HUES64 (cell line): ENCODE measurements at regions not wholly inside any gene's neighbourhood (a gene's known extent, or its start where the extent isn't known, plus 50 kb on each side); places are given as distances from the start of the nearest gene placed in this dataset.
"Not testable (repeated sequence)": the region's sequence is repeated elsewhere in the genome, so short reads cannot be mapped to it uniquely, and the experiment has no call there.

Source experiments
- H3K27ac ChIP-seq: 2 replicates; pipeline ENCODE4 v1.7.0; 2013; ENCODE audit warnings: low read depth, low read length, inconsistent platforms
- H3K27me3 ChIP-seq: 2 replicates; pipeline ENCODE4 v1.6.1; 2013; ENCODE audit warnings: mild to moderate bottlenecking, low read length; ENCODE audit not compliant: insufficient read depth
- H3K36me3 ChIP-seq: 2 replicates; pipeline ENCODE4 v1.6.1; 2013; ENCODE audit warnings: mild to moderate bottlenecking, low read length; ENCODE audit not compliant: insufficient read depth
- H3K4me1 ChIP-seq: 2 replicates; pipeline ENCODE4 v1.6.1; 2013; ENCODE audit warnings: mild to moderate bottlenecking, low read length, moderate library complexity; ENCODE audit not compliant: insufficient read depth
- H3K4me3 ChIP-seq: 2 replicates; pipeline ENCODE4 v1.5.1; 2013; ENCODE audit warnings: mild to moderate bottlenecking, low read length, moderate library complexity
- H3K9ac ChIP-seq: 2 replicates; pipeline ENCODE4 v1.6.1; 2013; ENCODE audit warnings: mild to moderate bottlenecking, low read depth, low read length
- H3K9me3 ChIP-seq: 2 replicates; pipeline ENCODE4 v1.6.1; 2013; ENCODE audit warnings: low read depth, low read length; ENCODE audit not compliant: insufficient read depth
- WGBS: fragments of 150-250, 120-280 bp; methylation state at CpG from one replicate; pipeline ENCODE4 v1.1.7; 2013; ENCODE audit warnings: missing lambda C conversion rate; 5-methylcytosine and 5-hydroxymethylcytosine counted together

GRCh38 chr16:54739381-54739780 lies 191.3 kb upstream of the IRX5 start:
- WGBS = 100% methylated on average over 2 of the region's 4 CpGs
- H3K27me3 ChIP-seq = no peaks in the 10 kb centered on the region
- no peak overlapping the region for H3K9ac ChIP-seq
- no peaks in the 10 kb centered on the region for H3K9me3 ChIP-seq
- no peak overlapping the region for H3K4me3 ChIP-seq
- no peaks in the 10 kb centered on the region for H3K36me3 ChIP-seq
- H3K27ac ChIP-seq = no peak overlapping the region
- H3K4me1 ChIP-seq = no peaks in the 10 kb centered on the region

- Histone ChIP-seq H3K36me3 (no peaks in the 10 kb centered on the region), H3K27me3 (no peaks in the 10 kb centered on the region), H3K9ac (no peak overlapping the region), H3K9me3 (no peaks in the 10 kb centered on the region), H3K4me1 (no peaks in the 10 kb centered on the region), H3K27ac (no peak overlapping the region), H3K4me3 (no peak overlapping the region)
- WGBS = no CpG with 5 or more reads among the region's 1 CpG
Observed at GRCh38 chr16:54734156-54734555, 196.5 kb upstream of the IRX5 start.

GRCh38 chr16:54727696-54728095 lies 203.0 kb upstream of the IRX5 start:
- not testable (repeated sequence) for H3K36me3 ChIP-seq, H3K9ac ChIP-seq, H3K9me3 ChIP-seq, H3K4me3 ChIP-seq, H3K4me1 ChIP-seq, H3K27me3 ChIP-seq, H3K27ac ChIP-seq
- WGBS = 100% methylated on average over 1 of the region's 1 CpG

- no peak overlapping the region for H3K27ac ChIP-seq
- no peaks in the 10 kb centered on the region for H3K9me3 ChIP-seq
- no peaks in the 10 kb centered on the region for H3K4me1 ChIP-seq
- H3K27me3 ChIP-seq = no peaks in the 10 kb centered on the region
- 89% methylated on average over 3 of the region's 3 CpGs for WGBS
- no peak overlapping the region for H3K4me3 ChIP-seq
- no peak overlapping the region for H3K9ac ChIP-seq
- H3K36me3 ChIP-seq = no peaks in the 10 kb centered on the region
Observed at GRCh38 chr16:54724346-54724925, 206.2 kb upstream of the IRX5 start.

- no peaks in the 10 kb centered on the region for H3K27me3 ChIP-seq
- H3K9me3 ChIP-seq = no peaks in the 10 kb centered on the region
- H3K4me1 ChIP-seq = no peaks in the 10 kb centered on the region
- H3K27ac ChIP-seq = no peak overlapping the region
- WGBS = 72% methylated on average over 2 of the region's 2 CpGs
- H3K9ac ChIP-seq = no peak overlapping the region
- H3K4me3 ChIP-seq = no peak overlapping the region
- no peaks in the 10 kb centered on the region for H3K36me3 ChIP-seq
Observed at GRCh38 chr16:54722210-54722676, 208.4 kb upstream of the IRX5 start.

- H3K4me1 ChIP-seq = no peaks in the 10 kb centered on the region
- no peak overlapping the region for H3K9ac ChIP-seq
- H3K4me3 ChIP-seq = no peak overlapping the region
- no peaks in the 10 kb centered on the region for H3K36me3 ChIP-seq
- no peak overlapping the region for H3K27ac ChIP-seq
- H3K27me3 ChIP-seq = no peaks in the 10 kb centered on the region
- H3K9me3 ChIP-seq = no peaks in the 10 kb centered on the region
- 88% methylated on average over 1 of the region's 1 CpG for WGBS
Observed at GRCh38 chr16:54720259-54720658, 210.4 kb upstream of the IRX5 start.

- Histone ChIP-seq H3K27ac (no peak overlapping the region), H3K4me1 (no peaks in the 10 kb centered on the region), H3K9ac (no peak overlapping the region), H3K4me3 (no peak overlapping the region), H3K27me3 (no peaks in the 10 kb centered on the region), H3K36me3 (no peaks in the 10 kb centered on the region), H3K9me3 (no peaks in the 10 kb centered on the region)
- WGBS = 95% methylated on average over 10 of the region's 10 CpGs
Observed at GRCh38 chr16:54719624-54720023, 211.0 kb upstream of the IRX5 start.

GRCh38 chr16:54718376-54718775 lies 212.3 kb upstream of the IRX5 start:
- H3K9ac ChIP-seq = no peak overlapping the region
- no peak overlapping the region for H3K4me3 ChIP-seq
- no peaks in the 10 kb centered on the region for H3K9me3 ChIP-seq
- no peaks in the 10 kb centered on the region for H3K36me3 ChIP-seq
- WGBS = 92% methylated on average over 12 of the region's 12 CpGs
- H3K27ac ChIP-seq = no peak overlapping the region
- no peaks in the 10 kb centered on the region for H3K27me3 ChIP-seq
- no peaks in the 10 kb centered on the region for H3K4me1 ChIP-seq

GRCh38 chr16:54715011-54715410 lies 215.7 kb upstream of the IRX5 start:
- Histone ChIP-seq H3K36me3 (no peaks in the 10 kb centered on the region), H3K27me3 (no peaks in the 10 kb centered on the region), H3K4me3 (no peak overlapping the region), H3K9ac (no peak overlapping the region), H3K9me3 (no peaks in the 10 kb centered on the region), H3K4me1 (peaks cover 5% of the 10 kb centered on the region; the same call in 1 of the 2 replicates), H3K27ac (no peak overlapping the region)

- no peaks in the 10 kb centered on the region for H3K27me3 ChIP-seq
- H3K4me3 ChIP-seq = no peak overlapping the region
- no peak overlapping the region for H3K27ac ChIP-seq
- no peak overlapping the region for H3K9ac ChIP-seq
- H3K36me3 ChIP-seq = no peaks in the 10 kb centered on the region
- H3K9me3 ChIP-seq = no peaks in the 10 kb centered on the region
- WGBS = 99% methylated on average over 2 of the region's 2 CpGs
- peaks cover 5% of the 10 kb centered on the region; the same call in 1 of the 2 replicates for H3K4me1 ChIP-seq
Observed at GRCh38 chr16:54712866-54713265, 217.8 kb upstream of the IRX5 start.

- Histone ChIP-seq H3K27me3 (no peaks in the 10 kb centered on the region), H3K9me3 (no peaks in the 10 kb centered on the region), H3K4me1 (peaks cover 5% of the 10 kb centered on the region; the same call in 1 of the 2 replicates), H3K36me3 (no peaks in the 10 kb centered on the region), H3K4me3 (no peak overlapping the region), H3K9ac (no peak overlapping the region), H3K27ac (no peak overlapping the region)
- WGBS = 95% methylated on average over 1 of the region's 2 CpGs
Observed at GRCh38 chr16:54707813-54708212, 222.9 kb upstream of the IRX5 start.

- no CpG with 5 or more reads among the region's 2 CpGs for WGBS
Observed at GRCh38 chr16:54706406-54706805, 224.3 kb upstream of the IRX5 start.

More at GRCh38 chr16:54706406-54706805, 224.3 kb upstream of the IRX5 start:
- Histone ChIP-seq H3K36me3 (no peaks in the 10 kb centered on the region), H3K4me1 (peaks cover 5% of the 10 kb centered on the region; the same call in 1 of the 2 replicates), H3K9me3 (peaks cover under 1% of the 10 kb centered on the region; the same call in 1 of the 2 replicates), H3K4me3 (no peak overlapping the region), H3K9ac (no peak overlapping the region), H3K27me3 (no peaks in the 10 kb centered on the region), H3K27ac (no peak overlapping the region)
